Stomach (tissue), 8 donors: ENCODE measurements at regions not wholly inside any gene's neighbourhood (a gene's known extent, or its start where the extent isn't known, plus 50 kb on each side); places are given as distances from the start of the nearest gene placed in this dataset.

Experiments
- DNase-seq, 2 donors: peaks; one replicate each; pipeline versions ENCODE4 v3.0.0 to v3.0.0-alpha.2; 2013 to 2019
- H3K27ac ChIP-seq, 5 donors: fragments of 200-600 bp in 4 of 5; sonication (generic) in 4 of 5; one replicate each; pipeline ENCODE4 v1.5.1; 2013 to 2019; ENCODE audit warnings: mild to moderate bottlenecking in 1 of 5, moderate library complexity in 1 of 5
- H3K27me3 ChIP-seq, 3 donors: fragments of 200-600 bp; sonication (generic); one replicate each; pipeline ENCODE4 v1.5.1; 2017 to 2019; ENCODE audit warnings: mixed run types in 1 of 3
- H3K36me3 ChIP-seq, 4 donors: fragments of 200-600 bp; sonication (generic); 1 replicate in 3 of 4; 2 replicates in 1 of 4; pipeline ENCODE4 v1.5.1; 2016 to 2019
- H3K4me1 ChIP-seq, 4 donors: fragments of 200-600 bp; sonication (generic); one replicate each; pipeline ENCODE4 v1.5.1; 2016 to 2019
- H3K4me3 ChIP-seq, 4 donors: fragments of 200-600 bp; sonication (generic) in 3 of 4; one replicate each; pipeline ENCODE4 v1.5.1; 2016 to 2019; ENCODE audit warnings: mild to moderate bottlenecking in 1 of 4
- H3K9me3 ChIP-seq, 4 donors: fragments of 200-600 bp; sonication (generic); one replicate each; pipeline ENCODE4 v1.5.1; 2016 to 2019
- EP300 ChIP-seq: sonication (generic); formaldehyde crosslinking; IDR thresholded peaks from one replicate; pipeline ENCODE4 v1.6.1; 2017; ENCODE audit warnings: antibody characterized with exemption
- POLR2A ChIP-seq, 4 donors: fragments of 450-650 bp; IDR thresholded peaks; one replicate each; pipeline ENCODE4 v1.6.1; 2016; ENCODE audit warnings: antibody characterized with exemption in 4 of 4, control low read depth in 2 of 4, mild to moderate bottlenecking in 1 of 4, moderate library complexity in 1 of 4
- POLR2AphosphoS5 ChIP-seq, 3 donors: sonication (generic); formaldehyde crosslinking; IDR thresholded peaks; one replicate each; pipeline ENCODE4 v1.6.1; 2016; ENCODE audit warnings: antibody characterized with exemption in 3 of 3
- WGBS, 5 donors: extraction: QIAGEN DNeasy Blood & Tissue Kit in 3 of 5; methylation state at CpG; one replicate each; pipeline versions ENCODE4 v1.1.5 to v1.1.7; 2013 to 2018; 5-methylcytosine and 5-hydroxymethylcytosine counted together
- intact Hi-C: fragments of 100-400 bp; cut with DNase I; formaldehyde crosslinking; loops from one replicate; pipeline ENCODE4 v1.15.1; 2023; ENCODE audit warnings: low total_unique reads
- TF ChIP-seq, protein P1 (sequence below), 7 experiments: fragments of 450-650 bp in 4 of 7; fragments of 200-600 bp in 3 of 7; sonication (generic) in 3 of 7; IDR thresholded peaks; one replicate each; pipeline ENCODE4 v1.5.1; 2016 to 2019; ENCODE audit warnings: antibody characterized with exemption in 7 of 7, control low read depth in 2 of 7, mild to moderate bottlenecking in 1 of 7
- donor health status: healthy with polysubstance abuse.
- donor health status: Bipolar disorder and iron deficiency.
- donor health status: healthy.

DNA sequence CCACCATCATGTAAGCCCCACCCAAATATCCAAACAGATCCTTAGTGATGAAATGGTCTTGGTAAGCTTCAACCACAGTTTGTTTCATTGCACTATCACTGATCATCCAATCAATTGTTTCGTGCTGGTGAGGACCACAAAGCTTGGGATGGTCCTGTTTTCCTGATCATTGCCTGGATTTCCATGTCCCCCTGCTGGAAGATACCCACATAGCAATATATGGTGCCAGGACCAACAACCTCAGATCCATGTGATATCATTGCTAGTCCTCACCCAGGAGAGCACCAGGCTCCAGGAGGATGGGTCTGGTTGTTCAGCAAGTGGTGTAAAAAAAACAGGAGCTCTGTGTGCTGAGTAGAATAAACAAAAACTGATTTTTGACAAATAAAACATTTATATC, 206.5 kb upstream of the SH3BP4 start:
- Histone ChIP-seq H3K27ac (no peak overlapping the region), H3K4me1 (no peaks in the 10 kb centered on the region), H3K27me3 (no peaks in the 10 kb centered on the region), H3K9me3 (no peaks in the 10 kb centered on the region), H3K4me3 (no peak overlapping the region), H3K36me3 (no peaks in the 10 kb centered on the region)
- intact Hi-C loops = no loop called here
- TF ChIP-seq POLR2AphosphoS5 (IDR thresholded peaks at IDR 0.05) (no peak), POLR2A (IDR thresholded peaks at IDR 0.05) (no peak)
- TF ChIP-seq, protein P1, sequence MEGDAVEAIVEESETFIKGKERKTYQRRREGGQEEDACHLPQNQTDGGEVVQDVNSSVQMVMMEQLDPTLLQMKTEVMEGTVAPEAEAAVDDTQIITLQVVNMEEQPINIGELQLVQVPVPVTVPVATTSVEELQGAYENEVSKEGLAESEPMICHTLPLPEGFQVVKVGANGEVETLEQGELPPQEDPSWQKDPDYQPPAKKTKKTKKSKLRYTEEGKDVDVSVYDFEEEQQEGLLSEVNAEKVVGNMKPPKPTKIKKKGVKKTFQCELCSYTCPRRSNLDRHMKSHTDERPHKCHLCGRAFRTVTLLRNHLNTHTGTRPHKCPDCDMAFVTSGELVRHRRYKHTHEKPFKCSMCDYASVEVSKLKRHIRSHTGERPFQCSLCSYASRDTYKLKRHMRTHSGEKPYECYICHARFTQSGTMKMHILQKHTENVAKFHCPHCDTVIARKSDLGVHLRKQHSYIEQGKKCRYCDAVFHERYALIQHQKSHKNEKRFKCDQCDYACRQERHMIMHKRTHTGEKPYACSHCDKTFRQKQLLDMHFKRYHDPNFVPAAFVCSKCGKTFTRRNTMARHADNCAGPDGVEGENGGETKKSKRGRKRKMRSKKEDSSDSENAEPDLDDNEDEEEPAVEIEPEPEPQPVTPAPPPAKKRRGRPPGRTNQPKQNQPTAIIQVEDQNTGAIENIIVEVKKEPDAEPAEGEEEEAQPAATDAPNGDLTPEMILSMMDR (IDR thresholded peaks at IDR 0.05) = no peak
- DNase-seq = no peak
- WGBS, 5 donors = 84 to 93% (median 91%) methylated on average over 1 of the region's 1 CpG

DNA sequence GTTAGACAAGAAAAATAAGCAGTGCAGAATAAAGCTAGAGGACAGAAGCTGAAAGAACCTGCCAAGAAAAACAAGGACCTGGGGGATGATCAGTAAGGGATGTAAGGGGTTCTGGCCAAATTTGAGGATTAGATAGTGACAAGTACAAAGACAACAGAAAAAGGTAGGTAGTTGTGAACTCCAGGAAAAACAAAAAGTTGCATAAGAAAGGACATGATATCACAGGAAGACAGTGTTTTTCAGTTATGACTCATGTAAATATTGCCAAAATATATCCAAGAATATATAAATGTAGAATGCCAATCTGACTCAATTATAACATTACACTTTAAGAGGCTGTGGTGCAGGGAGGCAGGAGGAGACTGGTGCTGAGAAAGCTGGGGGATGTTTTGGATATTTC, 209.8 kb upstream of the SH3BP4 start:
- no peaks in the 10 kb centered on the region for H3K4me1 ChIP-seq
- no peak overlapping the region for H3K4me3 ChIP-seq
- H3K27ac ChIP-seq = no peak overlapping the region
- no peak for DNase-seq
- H3K27me3 ChIP-seq = no peaks in the 10 kb centered on the region
- H3K36me3 ChIP-seq = no peaks in the 10 kb centered on the region
- intact Hi-C loops = no loop called here
- no peaks in the 10 kb centered on the region for H3K9me3 ChIP-seq
- TF ChIP-seq EP300 (no peak), POLR2A (IDR thresholded peaks at IDR 0.05) (no peak), POLR2AphosphoS5 (IDR thresholded peaks at IDR 0.05) (no peak)

DNA sequence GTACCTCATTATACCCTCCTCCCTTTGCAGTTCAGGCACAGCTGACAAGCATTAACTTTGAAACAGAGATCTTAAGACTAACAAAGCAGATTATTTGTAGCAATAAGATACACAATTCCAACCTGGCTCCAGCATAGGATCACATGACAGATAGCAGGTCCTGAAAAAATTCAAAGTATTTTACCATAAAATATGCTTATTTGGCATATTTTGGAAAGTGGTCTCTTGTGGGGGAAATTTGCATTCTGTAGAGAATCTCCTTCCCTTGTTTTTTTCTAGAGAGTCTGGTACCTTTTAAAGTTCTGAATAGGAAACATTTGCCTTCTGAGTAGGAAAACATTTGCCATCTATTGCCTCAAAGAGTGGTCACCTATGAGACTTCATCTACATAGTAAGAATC, 212.8 kb upstream of the SH3BP4 start:
- H3K27ac ChIP-seq = no peak overlapping the region
- no peaks in the 10 kb centered on the region for H3K36me3 ChIP-seq
- DNase-seq = no peak
- H3K27me3 ChIP-seq = no peaks in the 10 kb centered on the region
- no peak overlapping the region for H3K4me3 ChIP-seq
- TF ChIP-seq EP300 = no peak
- TF ChIP-seq, protein P1 (IDR thresholded peaks at IDR 0.05) = no peak
- TF ChIP-seq POLR2A (IDR thresholded peaks at IDR 0.05) = no peak
- no peak for TF ChIP-seq POLR2AphosphoS5 (IDR thresholded peaks at IDR 0.05)
- intact Hi-C loops = no loop called here
- peaks cover 0 to 5% (median 2%) of the 10 kb centered on the region in 4 donors for H3K9me3 ChIP-seq
- no peaks in the 10 kb centered on the region for H3K4me1 ChIP-seq

DNA sequence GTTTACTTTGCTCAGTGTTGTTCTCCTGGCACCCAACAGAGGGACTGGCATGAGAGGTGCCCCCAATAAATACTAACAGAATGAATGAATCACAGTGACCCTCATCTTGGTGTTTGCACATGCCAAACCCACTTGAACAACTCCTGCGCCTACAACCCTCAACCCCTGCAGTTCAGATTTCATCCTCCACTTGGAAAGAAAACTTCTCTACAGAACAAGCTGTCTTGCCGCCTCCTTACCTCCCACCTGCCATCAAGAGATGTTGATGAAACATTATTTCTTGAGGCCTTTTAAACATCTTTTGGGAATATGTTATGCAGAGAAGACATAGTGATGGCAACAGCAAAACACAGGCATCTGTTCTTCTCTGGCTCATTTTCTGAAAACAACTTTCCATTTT, 216.0 kb upstream of the SH3BP4 start:
- Histone ChIP-seq H3K27me3 (no peaks in the 10 kb centered on the region), H3K36me3 (no peaks in the 10 kb centered on the region), H3K9me3 (peaks cover 0 to 5% (median 2%) of the 10 kb centered on the region in 4 donors), H3K4me3 (no peak overlapping the region), H3K4me1 (no peaks in the 10 kb centered on the region), H3K27ac (no peak overlapping the region)
- WGBS, 5 donors = 92 to 100% (median 97%) methylated on average over 2 of the region's 2 CpGs
- DNase-seq = no peak
- TF ChIP-seq EP300 (no peak), POLR2A (IDR thresholded peaks at IDR 0.05) (no peak), POLR2AphosphoS5 (IDR thresholded peaks at IDR 0.05) (no peak)
- TF ChIP-seq, protein P1 (IDR thresholded peaks at IDR 0.05) = no peak
- intact Hi-C loops = no loop called here

DNA sequence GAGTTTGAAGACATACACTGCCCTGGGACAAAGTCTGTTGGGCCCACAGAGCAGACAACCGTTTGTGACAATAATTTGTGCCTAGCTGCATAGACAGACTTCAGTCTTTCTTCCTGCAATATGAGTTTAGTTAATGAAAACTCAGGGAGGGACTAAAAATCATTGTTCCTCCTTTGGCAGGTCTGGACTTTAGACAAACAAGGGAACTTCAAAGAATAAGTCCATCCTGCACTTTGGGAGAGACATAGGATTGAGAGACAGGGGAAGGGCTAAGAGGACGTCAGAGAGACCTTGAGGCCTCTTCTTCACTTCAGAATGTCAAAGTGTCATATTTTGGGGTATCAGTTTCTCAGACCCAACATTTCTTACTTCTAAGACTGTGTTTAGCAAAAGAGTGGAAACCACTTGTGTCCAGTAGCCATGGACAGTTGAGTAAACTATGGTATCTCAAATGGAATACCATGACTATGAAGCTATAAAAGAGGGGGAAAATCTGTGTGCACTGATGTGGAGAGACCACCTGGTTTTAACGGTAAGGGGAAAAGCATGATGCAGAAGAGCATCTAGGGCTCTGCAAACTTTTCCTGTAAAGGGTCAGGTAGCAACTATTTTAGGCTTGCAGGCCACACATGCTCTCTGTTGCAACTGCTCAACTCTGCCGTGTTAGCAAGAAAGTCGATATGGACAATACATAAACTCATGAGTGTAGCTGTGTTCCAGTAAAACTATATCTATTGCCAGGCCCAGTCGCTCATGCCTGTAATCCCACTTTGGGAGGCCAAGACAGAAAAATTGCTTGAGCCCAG, 217.8 kb upstream of the SH3BP4 start:
- Histone ChIP-seq H3K36me3 (no peaks in the 10 kb centered on the region), H3K4me3 (no peak overlapping the region), H3K27me3 (no peaks in the 10 kb centered on the region), H3K27ac (no peak overlapping the region), H3K9me3 (peaks cover 0 to 5% (median 2%) of the 10 kb centered on the region in 4 donors), H3K4me1 (no peaks in the 10 kb centered on the region)
- 69 to 82% (median 70%) methylated on average over 6 of the region's 6 CpGs for WGBS, 5 donors
- DNase-seq = no peak
- intact Hi-C loops = no loop called here
- TF ChIP-seq, protein P1 (IDR thresholded peaks at IDR 0.05) = no peak
- TF ChIP-seq POLR2AphosphoS5 (IDR thresholded peaks at IDR 0.05) (no peak), EP300 (no peak), POLR2A (IDR thresholded peaks at IDR 0.05) (no peak)
